ENCODE measurements at regions not wholly inside any gene's neighbourhood (a gene's known extent, or its start where the extent isn't known, plus 50 kb on each side); places are given as distances from the start of the nearest gene placed in this dataset.

- no peaks in the 10 kb centered on the region for H3K27me3 ChIP-seq
Measured at GRCh38 chr9:13923381-13923780, 390.6 kb downstream of the NFIB start.

GRCh38 chr9:13920557-13920956 is 393.4 kb downstream of the NFIB start:
- Histone ChIP-seq H3K4me3 (no peak overlapping the region), H3K27me3 (no peaks in the 10 kb centered on the region), H3K4me1 (no peaks in the 10 kb centered on the region), H3K9me3 (no peaks in the 10 kb centered on the region), H3K27ac (no peak overlapping the region), H3K36me3 (no peaks in the 10 kb centered on the region)
- no peak for DNase-seq
- intact Hi-C loops (cut with DNase I), result no loop called here
- TF ChIP-seq EP300 (IDR thresholded peaks at IDR 0.05), result no peak
- TF ChIP-seq POLR2AphosphoS5 (IDR thresholded peaks at IDR 0.05), result no peak
- no peak for TF ChIP-seq CTCF (IDR thresholded peaks at IDR 0.05)
- TF ChIP-seq POLR2A (IDR thresholded peaks at IDR 0.05), result no peak

More at GRCh38 chr9:13923381-13923780, 390.6 kb downstream of the NFIB start:
- H3K36me3 ChIP-seq, result no peaks in the 10 kb centered on the region
- H3K9me3 ChIP-seq, result no peaks in the 10 kb centered on the region
- no peak overlapping the region for H3K4me3 ChIP-seq
- WGBS, 2 donors, result 94 to 96% methylated on average over 4 of the region's 4 CpGs
- TF ChIP-seq POLR2A (IDR thresholded peaks at IDR 0.05) (no peak), CTCF (IDR thresholded peaks at IDR 0.05) (no peak), EP300 (IDR thresholded peaks at IDR 0.05) (no peak), POLR2AphosphoS5 (IDR thresholded peaks at IDR 0.05) (no peak)
- intact Hi-C loops (cut with DNase I), result no loop called here
- DNase-seq, result no peak
- no peak overlapping the region for H3K27ac ChIP-seq
- H3K4me1 ChIP-seq, result no peaks in the 10 kb centered on the region

GRCh38 chr9:13919401-13919800 is 394.5 kb downstream of the NFIB start:
- H3K36me3 ChIP-seq, result no peaks in the 10 kb centered on the region
- no peak for DNase-seq
- H3K9me3 ChIP-seq, result no peaks in the 10 kb centered on the region
- intact Hi-C loops (cut with DNase I), result no loop called here
- H3K4me1 ChIP-seq, result no peaks in the 10 kb centered on the region
- no peak overlapping the region for H3K27ac ChIP-seq
- 88 to 89% methylated on average over 2 of the region's 2 CpGs for WGBS, 2 donors
- no peak overlapping the region for H3K4me3 ChIP-seq
- H3K27me3 ChIP-seq, result no peaks in the 10 kb centered on the region
- no peak for TF ChIP-seq POLR2AphosphoS5 (IDR thresholded peaks at IDR 0.05)
- TF ChIP-seq CTCF (IDR thresholded peaks at IDR 0.05), result no peak
- TF ChIP-seq EP300 (IDR thresholded peaks at IDR 0.05), result no peak
- TF ChIP-seq POLR2A (IDR thresholded peaks at IDR 0.05), result no peak

- H3K9me3 ChIP-seq, result no peaks in the 10 kb centered on the region
- no peaks in the 10 kb centered on the region for H3K27me3 ChIP-seq
- DNase-seq, result no peak
- intact Hi-C loops (cut with DNase I), result no loop called here
- H3K4me1 ChIP-seq, result no peaks in the 10 kb centered on the region
- TF ChIP-seq POLR2A (IDR thresholded peaks at IDR 0.05) (no peak), EP300 (IDR thresholded peaks at IDR 0.05) (no peak), CTCF (IDR thresholded peaks at IDR 0.05) (no peak), POLR2AphosphoS5 (IDR thresholded peaks at IDR 0.05) (no peak)
- H3K4me3 ChIP-seq, result no peak overlapping the region
- H3K27ac ChIP-seq, result no peak overlapping the region
- no peaks in the 10 kb centered on the region for H3K36me3 ChIP-seq
Measured at GRCh38 chr9:13917534-13917933, 396.4 kb downstream of the NFIB start.

- no peak for DNase-seq
- no peak overlapping the region for H3K4me3 ChIP-seq
- intact Hi-C loops (cut with DNase I), result no loop called here
- 89% methylated on average over 4 of the region's 4 CpGs for WGBS, 2 donors
- H3K27ac ChIP-seq, result no peak overlapping the region
- TF ChIP-seq POLR2AphosphoS5 (IDR thresholded peaks at IDR 0.05) (no peak), POLR2A (IDR thresholded peaks at IDR 0.05) (no peak), EP300 (IDR thresholded peaks at IDR 0.05) (no peak), CTCF (IDR thresholded peaks at IDR 0.05) (no peak)
- H3K36me3 ChIP-seq, result no peaks in the 10 kb centered on the region
- H3K27me3 ChIP-seq, result no peaks in the 10 kb centered on the region
- no peaks in the 10 kb centered on the region for H3K9me3 ChIP-seq
- no peaks in the 10 kb centered on the region for H3K4me1 ChIP-seq
Measured at GRCh38 chr9:13915591-13916301, 398.2 kb downstream of the NFIB start.

Measured in sigmoid colon (tissue), 6 donors.